ENCODE measurements at regions not wholly inside any gene's neighbourhood (a gene's known extent, or its start where the extent isn't known, plus 50 kb on each side); places are given as distances from the start of the nearest gene placed in this dataset.

DNA sequence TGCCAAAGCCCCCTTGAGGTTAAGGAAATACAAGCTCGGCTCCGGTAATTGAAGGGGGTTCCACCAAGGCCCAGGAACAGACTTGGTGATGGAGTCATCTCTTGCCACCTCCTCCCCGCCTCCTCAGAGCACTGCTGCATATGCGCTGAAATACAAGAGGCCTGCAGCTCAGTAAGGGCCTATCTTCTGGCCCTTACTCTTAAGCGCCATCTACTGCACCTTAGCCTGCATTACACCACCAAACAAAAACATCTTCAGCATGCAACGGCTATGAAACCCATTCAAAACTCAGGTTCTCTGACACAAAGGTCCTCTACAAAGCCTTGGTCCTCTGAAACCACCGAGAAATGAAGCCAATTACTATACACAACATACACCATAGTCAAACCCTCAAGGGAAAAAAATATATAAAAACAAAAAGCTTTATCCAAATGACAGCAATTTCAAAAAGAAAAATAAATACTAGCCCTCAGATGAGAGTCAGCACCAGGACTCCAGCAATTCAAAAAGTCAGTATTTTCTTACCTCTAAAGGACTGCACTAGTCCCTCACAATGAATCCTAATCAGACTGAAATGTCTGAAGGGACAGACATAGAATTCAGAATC is 176.8 kb upstream of the TBX20 start:
- TF ChIP-seq, protein P1, sequence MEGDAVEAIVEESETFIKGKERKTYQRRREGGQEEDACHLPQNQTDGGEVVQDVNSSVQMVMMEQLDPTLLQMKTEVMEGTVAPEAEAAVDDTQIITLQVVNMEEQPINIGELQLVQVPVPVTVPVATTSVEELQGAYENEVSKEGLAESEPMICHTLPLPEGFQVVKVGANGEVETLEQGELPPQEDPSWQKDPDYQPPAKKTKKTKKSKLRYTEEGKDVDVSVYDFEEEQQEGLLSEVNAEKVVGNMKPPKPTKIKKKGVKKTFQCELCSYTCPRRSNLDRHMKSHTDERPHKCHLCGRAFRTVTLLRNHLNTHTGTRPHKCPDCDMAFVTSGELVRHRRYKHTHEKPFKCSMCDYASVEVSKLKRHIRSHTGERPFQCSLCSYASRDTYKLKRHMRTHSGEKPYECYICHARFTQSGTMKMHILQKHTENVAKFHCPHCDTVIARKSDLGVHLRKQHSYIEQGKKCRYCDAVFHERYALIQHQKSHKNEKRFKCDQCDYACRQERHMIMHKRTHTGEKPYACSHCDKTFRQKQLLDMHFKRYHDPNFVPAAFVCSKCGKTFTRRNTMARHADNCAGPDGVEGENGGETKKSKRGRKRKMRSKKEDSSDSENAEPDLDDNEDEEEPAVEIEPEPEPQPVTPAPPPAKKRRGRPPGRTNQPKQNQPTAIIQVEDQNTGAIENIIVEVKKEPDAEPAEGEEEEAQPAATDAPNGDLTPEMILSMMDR (IDR thresholded peaks at IDR 0.05; ENCODE audit: insufficient read depth, low read length, poor library complexity, severe bottlenecking): peak; percentile 88
- no peak for TF ChIP-seq EZH2phosphoT487 (conservative IDR thresholded peaks at IDR 0.05; ENCODE audit: low read length)

Data from SU-DHL-6 (cell line).